HG03565 (cell line): ENCODE measurements at regions not wholly inside any gene's neighbourhood (a gene's known extent, or its start where the extent isn't known, plus 50 kb on each side); places are given as distances from the start of the nearest gene placed in this dataset.

Experiments used
- ATAC-seq: cut with Tn5 transposase; IDR thresholded peaks from one replicate; pipeline ENCODE4 v1.9.1; 2021; ENCODE audit warnings: mild to moderate bottlenecking, moderate library complexity; ENCODE audit not compliant: unreplicated experiment

- no peak for ATAC-seq
Observed at GRCh38 chr15:101590785-101591184, 61.4 kb downstream of the TM2D3 start.

- no peak for ATAC-seq
Observed at GRCh38 chr15:101583284-101583683, 68.9 kb downstream of the TM2D3 start.

GRCh38 chr15:101580431-101580830 is 71.8 kb downstream of the TM2D3 start:
- no peak for ATAC-seq

GRCh38 chr15:101579631-101580163 is 72.5 kb downstream of the TM2D3 start:
- ATAC-seq, result no peak

GRCh38 chr15:101578443-101578894 is 73.7 kb downstream of the TM2D3 start:
- ATAC-seq, result peak; percentile 41

- ATAC-seq, result no peak
Observed at GRCh38 chr15:101573951-101574350, 78.2 kb downstream of the TM2D3 start.

- no peak for ATAC-seq
Observed at GRCh38 chr15:101570241-101570640, 80.7 kb upstream of the PCSK6 start.

GRCh38 chr15:101568821-101569555 is 79.5 kb upstream of the PCSK6 start:
- no peak for ATAC-seq

GRCh38 chr15:101568309-101568708 is 78.8 kb upstream of the PCSK6 start:
- ATAC-seq, result no peak

- no peak for ATAC-seq
Observed at GRCh38 chr15:101566748-101567488, 77.4 kb upstream of the PCSK6 start.

GRCh38 chr15:101565377-101565776 is 75.9 kb upstream of the PCSK6 start:
- ATAC-seq, result no peak

GRCh38 chr15:101563176-101563796 is 73.8 kb upstream of the PCSK6 start:
- no peak for ATAC-seq

- ATAC-seq, result no peak
Observed at GRCh38 chr15:101562428-101563059, 73.0 kb upstream of the PCSK6 start.

GRCh38 chr15:101561584-101561906 is 72.0 kb upstream of the PCSK6 start:
- ATAC-seq, result no peak

- no peak for ATAC-seq
Observed at GRCh38 chr15:101560722-101561583, 71.4 kb upstream of the PCSK6 start.

GRCh38 chr15:101559952-101560351 is 70.4 kb upstream of the PCSK6 start:
- no peak for ATAC-seq

GRCh38 chr15:101558221-101558941 is 68.9 kb upstream of the PCSK6 start:
- no peak for ATAC-seq

GRCh38 chr15:101556273-101556672 is 66.8 kb upstream of the PCSK6 start:
- ATAC-seq, result no peak

GRCh38 chr15:101554115-101554915 is 64.8 kb upstream of the PCSK6 start:
- no peak for ATAC-seq
